Endothelial cell of umbilical vein (primary cell): ENCODE measurements at regions not wholly inside any gene's neighbourhood (a gene's known extent, or its start where the extent isn't known, plus 50 kb on each side); places are given as distances from the start of the nearest gene placed in this dataset.
"Not testable (repeated sequence)": the region's sequence is repeated elsewhere in the genome, so short reads cannot be mapped to it uniquely, and the experiment has no call there.

Experiments
- BruUV-seq: library from RNA; stranded (reverse); fragments of 400-500 nt; replicated peaks from 2 replicates; lab custom pipeline; 2021; lab: Mats Ljungman, UMichigan
- CTCF ChIA-PET: fragments of 300-600, 350-600 bp; sonication (Branson Sonifier 250); formaldehyde crosslinking; loops from one replicate; lab custom pipeline; 2021; ENCODE audit warnings: antibody characterized with exemption, inconsistent platforms; lab: Charles Lee
- POLR2A ChIA-PET: fragments of 300-600, 350-600 bp; sonication (Branson Sonifier 250); formaldehyde crosslinking; loops from one replicate; lab custom pipeline; 2021; ENCODE audit warnings: antibody characterized with exemption, inconsistent platforms; lab: Charles Lee
- DNase-seq: peaks from one replicate; pipeline ENCODE4 v3.0.0-alpha.2; 2011; ENCODE audit warnings: low read depth, low spot score
- FAIRE-seq: peaks from 2 replicates; lab custom pipeline; 2011; peaks lifted over from hg19 to GRCh38; lab: Jason Lieb, UNC
- H2AFZ ChIP-seq: 2 replicates; pipeline ENCODE4 v1.6.0; 2012; ENCODE audit warnings: low read depth, low read length, control low read depth, inconsistent platforms
- H3K27ac ChIP-seq: 2 replicates; pipeline ENCODE4 v1.5.1; 2011; ENCODE audit warnings: low read depth, mild to moderate bottlenecking, control low read depth, low read length, moderate library complexity; ENCODE audit not compliant: insufficient read depth
- H3K27me3 ChIP-seq, 2 experiments: 2 replicates each; pipeline versions ENCODE4 v1.6.0 to v1.6.1; 2011; ENCODE audit warnings: low read length in 2 of 2, mixed read lengths in 1 of 2; ENCODE audit not compliant: control insufficient read depth in 2 of 2, insufficient read depth in 2 of 2
- H3K36me3 ChIP-seq, 2 experiments: 2 replicates in 1 of 2; 3 replicates in 1 of 2; pipeline ENCODE4 v1.5.1; 2011; ENCODE audit warnings: low read length in 2 of 2, mild to moderate bottlenecking in 1 of 2, moderate library complexity in 1 of 2; ENCODE audit not compliant: control insufficient read depth in 2 of 2, insufficient read depth in 2 of 2; ENCODE audit errors: extremely low read depth in 1 of 2
- H3K4me1 ChIP-seq: 3 replicates; pipeline ENCODE4 v1.5.1; 2011; ENCODE audit warnings: mild to moderate bottlenecking, low read length; ENCODE audit not compliant: control insufficient read depth, insufficient read depth; ENCODE audit errors: extremely low read depth
- H3K4me2 ChIP-seq: 2 replicates; pipeline ENCODE4 v1.6.1; 2011; ENCODE audit warnings: low read length, control low read depth, mixed read lengths; ENCODE audit not compliant: insufficient read depth
- H3K4me3 ChIP-seq, 3 experiments: fragments of 200-600 bp in 1 of 3; sonication (generic), shearing (Covaris generic) in 1 of 3; replicated peaks in 1 of 3; 2 replicates each; pipeline ENCODE4 v1.5.1; 2011 to 2016; ENCODE audit warnings: control low read depth in 3 of 3, low read length in 3 of 3, mild to moderate bottlenecking in 2 of 3, inconsistent platforms in 1 of 3, low read depth in 1 of 3, moderate library complexity in 1 of 3; ENCODE audit not compliant: insufficient read depth in 1 of 3
- H3K79me2 ChIP-seq: 2 replicates; pipeline ENCODE4 v1.6.0; 2012; ENCODE audit warnings: low read length, inconsistent platforms; ENCODE audit not compliant: control insufficient read depth, insufficient read depth
- H3K9ac ChIP-seq: replicated peaks from 2 replicates; pipeline ENCODE3; 2011; ENCODE audit warnings: low read length, control low read depth; ENCODE audit not compliant: insufficient read depth; ENCODE audit errors: extremely low read depth
- H3K9me1 ChIP-seq: replicated peaks from 3 replicates; pipeline ENCODE4 v1.6.0; 2011; ENCODE audit warnings: mild to moderate bottlenecking, low read length; ENCODE audit not compliant: control insufficient read depth, insufficient read depth; ENCODE audit errors: extremely low read depth
- H3K9me3 ChIP-seq: replicated peaks from 2 replicates; pipeline ENCODE4 v1.5.1; 2012; ENCODE audit warnings: low read length, inconsistent platforms; ENCODE audit not compliant: control insufficient read depth, insufficient read depth
- H4K20me1 ChIP-seq: replicated peaks from 2 replicates; pipeline ENCODE3; 2011; ENCODE audit warnings: mild to moderate bottlenecking, low read length; ENCODE audit not compliant: control insufficient read depth, insufficient read depth; ENCODE audit errors: extremely low read depth
- CTCF ChIP-seq, 2 donors: IDR thresholded peaks; 1 replicate in 1 of 2; 2 replicates in 1 of 2; pipeline ENCODE4 v1.5.1; 2011; ENCODE audit warnings: low read length in 2 of 2, mild to moderate bottlenecking in 2 of 2, moderate library complexity in 2 of 2, control low read depth in 1 of 2, inconsistent platforms in 1 of 2, low read depth in 1 of 2; ENCODE audit not compliant: insufficient read depth in 1 of 2; ENCODE audit errors: extremely low read depth in 1 of 2
- EZH2 ChIP-seq: IDR thresholded peaks from 2 replicates; pipeline ENCODE4 v1.6.1; 2012; ENCODE audit warnings: borderline replicate concordance, low read depth, mild to moderate bottlenecking, moderate library complexity, low read length, inconsistent platforms; ENCODE audit not compliant: severe bottlenecking
- FOS ChIP-seq: IDR thresholded peaks from 2 replicates; pipeline ENCODE4 v1.6.1; 2011; ENCODE audit warnings: mild to moderate bottlenecking, low read length, moderate library complexity, borderline replicate concordance; ENCODE audit not compliant: insufficient read depth
- GATA2 ChIP-seq: IDR thresholded peaks from 2 replicates; pipeline ENCODE4 v1.7.0; 2011; ENCODE audit warnings: low read depth, mild to moderate bottlenecking, moderate library complexity, mixed read lengths, low read length; ENCODE audit not compliant: insufficient read length, insufficient read depth
- JUN ChIP-seq: IDR thresholded peaks from 2 replicates; pipeline ENCODE4 v1.6.1; 2011; ENCODE audit warnings: borderline replicate concordance, low read depth; ENCODE audit not compliant: insufficient read length, insufficient read depth
- MAX ChIP-seq: IDR thresholded peaks from 2 replicates; pipeline ENCODE4 v1.6.1; 2011; ENCODE audit not compliant: insufficient read depth, insufficient read length
- MYC ChIP-seq: IDR thresholded peaks from one replicate; pipeline ENCODE4 v1.6.1; 2011; ENCODE audit warnings: mild to moderate bottlenecking, low read depth, low read length
- POLR2A ChIP-seq: IDR thresholded peaks from 2 replicates; pipeline ENCODE4 v1.6.1; 2012; ENCODE audit warnings: low read depth, mild to moderate bottlenecking, control low read depth, low read length
- POLR2AphosphoS5 ChIP-seq: IDR thresholded peaks from 2 replicates; pipeline ENCODE4 v1.6.1; 2012; ENCODE audit warnings: low read depth, mild to moderate bottlenecking, control low read depth, low read length, moderate library complexity; ENCODE audit not compliant: insufficient read depth
- dilution Hi-C: fragments of 300-500 bp; cut with MboI; formaldehyde crosslinking; loops from one replicate; pipeline ENCODE4 v1.15.0; 2019; ENCODE audit warnings: low sequenced_read_pairs; ENCODE audit not compliant: extremely low pct_ligation_motif_present
- intact Hi-C: fragments of 100-400 bp; cut with micrococcal nuclease; formaldehyde crosslinking; loops from one replicate; pipeline ENCODE4 v1.10.0; 2022

GRCh38 chr7:106442476-106442875 is 157.7 kb upstream of the NAMPT start:
- BruUV-seq: no TSS peak
- Histone ChIP-seq H4K20me1 (no peaks in the 10 kb centered on the region), H3K4me3 (no peak overlapping the region), H2AFZ (no peak overlapping the region), H3K79me2 (no peaks in the 10 kb centered on the region), H3K9me1 (no peaks in the 10 kb centered on the region), H3K9me3 (no peaks in the 10 kb centered on the region), H3K36me3 (no peaks in the 10 kb centered on the region), H3K9ac (no peak overlapping the region), H3K4me1 (no peaks in the 10 kb centered on the region), H3K27ac (no peak overlapping the region), H3K27me3 (no peaks in the 10 kb centered on the region), H3K4me2 (no peak overlapping the region)
- DNase-seq: no peak
- intact Hi-C loops: no loop called here
- dilution Hi-C loops: no loop called here
- TF ChIP-seq MAX (no peak), JUN (no peak), CTCF (IDR thresholded peaks at IDR 0.05; ENCODE audit: extremely low read depth in 1 of 2, insufficient read depth in 1 of 2, low read depth in 1 of 2, low read length in 2 of 2) (no peak), MYC (no peak), EZH2 (no peak), POLR2A (no peak), POLR2AphosphoS5 (no peak), GATA2 (no peak), FOS (no peak)
- FAIRE-seq: no peak
- ChIA-PET POLR2A (no interaction called here), CTCF (interaction anchor here (1.0 kb wide), 1 partner anchor 42 kb away, joined by 3 read pairs; no protein-coding TSS in a partner anchor)

- H3K9ac ChIP-seq, H4K20me1 ChIP-seq, H3K4me3 ChIP-seq, H3K9me1 ChIP-seq, DNase-seq, POLR2A ChIA-PET, intact Hi-C loops, H3K9me3 ChIP-seq, H3K4me2 ChIP-seq, CTCF ChIA-PET, H3K4me1 ChIP-seq, H3K27me3 ChIP-seq, H3K79me2 ChIP-seq, H3K27ac ChIP-seq, dilution Hi-C loops, FAIRE-seq, BruUV-seq, H3K36me3 ChIP-seq, H2AFZ ChIP-seq: not testable (repeated sequence)
These were observed 156.6 kb upstream of the NAMPT start for GRCh38 chr7:106441343-106441742.

GRCh38 chr7:106436933-106437332 is 152.2 kb upstream of the NAMPT start:
- H3K27me3 ChIP-seq, H3K27ac ChIP-seq, DNase-seq, H3K4me3 ChIP-seq, H3K9me3 ChIP-seq, CTCF ChIA-PET, FAIRE-seq, H3K4me1 ChIP-seq, POLR2A ChIA-PET, H3K36me3 ChIP-seq, BruUV-seq, H2AFZ ChIP-seq, H3K4me2 ChIP-seq, intact Hi-C loops, H3K9me1 ChIP-seq, H3K79me2 ChIP-seq, dilution Hi-C loops, H3K9ac ChIP-seq, H4K20me1 ChIP-seq: not testable (repeated sequence)
